ENCODE measurements at regions not wholly inside any gene's neighbourhood (a gene's known extent, or its start where the extent isn't known, plus 50 kb on each side); places are given as distances from the start of the nearest gene placed in this dataset.
"Not testable (repeated sequence)": the region's sequence is repeated elsewhere in the genome, so short reads cannot be mapped to it uniquely, and the experiment has no call there.

- no peak overlapping the region for H3K27ac ChIP-seq (replicated peaks)
- no peaks in the 10 kb centered on the region for H3K27me3 ChIP-seq (ENCODE audit: insufficient read depth, poor library complexity, severe bottlenecking)
- DNase-seq (ENCODE audit: low read depth in 1 of 2, low spot score in 1 of 2): no peak
- H3K4me3 ChIP-seq (replicated peaks; ENCODE audit: insufficient read depth, low read length): no peak overlapping the region
- TF ChIP-seq SPI1 (IDR thresholded peaks at IDR 0.05; ENCODE audit: borderline replicate concordance, low read depth): no peak
Observed at GRCh38 chr12:18828987-18829386, 91.1 kb downstream of the CAPZA3 start.

GRCh38 chr12:18832932-18833331 is 95.0 kb downstream of the CAPZA3 start:
- not testable (repeated sequence) for DNase-seq (ENCODE audit: low read depth in 1 of 2, low spot score in 1 of 2); H3K27ac ChIP-seq (replicated peaks); H3K4me3 ChIP-seq (replicated peaks; ENCODE audit: insufficient read depth, low read length); H3K27me3 ChIP-seq (ENCODE audit: insufficient read depth, poor library complexity, severe bottlenecking)

- H3K27me3 ChIP-seq (ENCODE audit: insufficient read depth, poor library complexity, severe bottlenecking): no peaks in the 10 kb centered on the region
- no peak overlapping the region for H3K27ac ChIP-seq (replicated peaks)
- DNase-seq (ENCODE audit: low read depth in 1 of 2, low spot score in 1 of 2): no peak
- TF ChIP-seq GABPA (IDR thresholded peaks at IDR 0.05; ENCODE audit: low read depth) (no peak), POLR2AphosphoS5 (IDR thresholded peaks at IDR 0.05; ENCODE audit: low read depth) (no peak)
- no peak overlapping the region for H3K4me3 ChIP-seq (replicated peaks; ENCODE audit: insufficient read depth, low read length)
Observed at GRCh38 chr12:18837025-18837424, 99.1 kb downstream of the CAPZA3 start.

GRCh38 chr12:18837505-18837904 is 99.6 kb downstream of the CAPZA3 start:
- Histone ChIP-seq H3K27me3 (ENCODE audit: insufficient read depth, poor library complexity, severe bottlenecking) (no peaks in the 10 kb centered on the region), H3K27ac (replicated peaks) (no peak overlapping the region), H3K4me3 (replicated peaks; ENCODE audit: insufficient read depth, low read length) (no peak overlapping the region)
- TF ChIP-seq POLR2AphosphoS5 (IDR thresholded peaks at IDR 0.05; ENCODE audit: low read depth) (no peak), GABPA (IDR thresholded peaks at IDR 0.05; ENCODE audit: low read depth) (no peak), REST (IDR thresholded peaks at IDR 0.05; ENCODE audit: insufficient replicate concordance, low read depth) (no peak), SPI1 (IDR thresholded peaks at IDR 0.05; ENCODE audit: borderline replicate concordance, low read depth) (no peak), CTCF (IDR thresholded peaks at IDR 0.05; ENCODE audit: insufficient read depth, low read length) (no peak)
- no peak for DNase-seq (ENCODE audit: low read depth in 1 of 2, low spot score in 1 of 2)

- not testable (repeated sequence) for H3K27me3 ChIP-seq (ENCODE audit: insufficient read depth, poor library complexity, severe bottlenecking); H3K4me3 ChIP-seq (replicated peaks; ENCODE audit: insufficient read depth, low read length); H3K27ac ChIP-seq (replicated peaks); DNase-seq (ENCODE audit: low read depth in 1 of 2, low spot score in 1 of 2)
Observed at GRCh38 chr12:18840997-18841396, 103.1 kb downstream of the CAPZA3 start.

GRCh38 chr12:18849080-18849479 is 111.2 kb downstream of the CAPZA3 start:
- H3K4me3 ChIP-seq (replicated peaks; ENCODE audit: insufficient read depth, low read length): no peak overlapping the region
- H3K27me3 ChIP-seq (ENCODE audit: insufficient read depth, poor library complexity, severe bottlenecking): no peaks in the 10 kb centered on the region
- DNase-seq (ENCODE audit: low read depth in 1 of 2, low spot score in 1 of 2): no peak
- TF ChIP-seq POLR2AphosphoS5 (IDR thresholded peaks at IDR 0.05; ENCODE audit: low read depth): no peak
- TF ChIP-seq SPI1 (IDR thresholded peaks at IDR 0.05; ENCODE audit: borderline replicate concordance, low read depth): no peak
- no peak for TF ChIP-seq GABPA (IDR thresholded peaks at IDR 0.05; ENCODE audit: low read depth)
- no peak for TF ChIP-seq REST (IDR thresholded peaks at IDR 0.05; ENCODE audit: insufficient replicate concordance, low read depth)
- no peak for TF ChIP-seq CTCF (IDR thresholded peaks at IDR 0.05; ENCODE audit: insufficient read depth, low read length)
- no peak overlapping the region for H3K27ac ChIP-seq (replicated peaks)

All from HL-60 (cell line).